HG03469 (cell line): ENCODE measurements at regions not wholly inside any gene's neighbourhood (a gene's known extent, or its start where the extent isn't known, plus 50 kb on each side); places are given as distances from the start of the nearest gene placed in this dataset.
"Not testable (repeated sequence)": the region's sequence is repeated elsewhere in the genome, so short reads cannot be mapped to it uniquely, and the experiment has no call there.

ENCODE experiments used
- ATAC-seq: cut with Tn5 transposase; IDR thresholded peaks from one replicate; pipeline ENCODE4 v1.9.1; 2021; ENCODE audit warnings: mild to moderate bottlenecking, moderate library complexity, moderate number of reproducible peaks; ENCODE audit not compliant: unreplicated experiment

DNA sequence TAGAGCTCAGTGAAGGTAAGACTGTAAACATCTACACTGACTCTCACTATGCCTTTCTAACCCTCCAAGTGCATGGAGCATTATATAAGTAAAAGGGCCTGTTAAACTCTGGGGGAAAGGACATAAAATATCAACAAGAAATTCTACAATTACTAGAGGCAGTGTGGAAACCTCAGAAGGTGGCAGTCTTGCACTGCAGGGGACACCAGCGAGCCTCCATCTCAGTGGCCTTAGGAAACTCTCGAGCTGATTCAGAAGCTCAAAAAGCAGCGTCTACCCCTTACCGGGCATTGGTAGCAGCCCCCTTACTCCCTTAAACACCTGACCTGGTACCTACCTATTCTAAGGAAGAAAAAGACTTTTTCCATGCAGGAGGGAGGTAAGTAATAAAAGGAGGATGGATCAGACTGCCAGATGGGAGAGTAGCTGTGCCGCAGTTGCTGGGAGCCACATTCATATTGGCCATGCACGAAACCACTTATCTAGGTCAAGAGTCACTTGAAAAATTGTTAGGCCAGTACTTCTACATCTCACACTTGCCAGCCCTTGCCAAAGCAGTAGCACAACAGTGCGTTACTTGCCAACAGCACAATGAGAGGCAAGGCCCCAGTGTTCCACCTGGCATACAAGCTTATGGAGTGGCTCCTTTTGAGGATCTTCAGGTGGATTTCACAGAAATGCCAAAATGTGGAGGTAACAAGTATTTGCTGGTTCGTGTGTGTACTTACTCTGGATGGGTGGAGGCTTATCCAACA is 258.8 kb upstream of the PRKX start:
- ATAC-seq, result not testable (repeated sequence)

DNA sequence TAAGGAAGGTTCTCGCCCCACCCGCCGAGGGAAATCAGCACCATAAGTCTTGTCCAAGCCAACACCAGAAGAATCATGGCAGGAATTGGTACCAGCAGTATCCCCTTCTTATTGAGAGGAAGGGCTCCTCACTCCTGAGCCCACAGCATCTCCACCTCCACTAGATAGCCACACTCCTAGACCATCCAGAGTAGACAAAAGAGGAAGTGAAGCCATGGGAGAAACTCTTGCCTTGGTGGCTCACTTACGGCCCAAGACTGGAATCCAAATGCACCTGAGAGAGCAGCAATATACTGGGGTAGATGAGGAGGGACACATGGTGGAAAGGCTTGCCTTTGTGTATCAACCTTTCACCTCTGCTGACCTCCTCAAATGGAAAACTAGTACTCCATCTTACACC is 255.3 kb upstream of the PRKX start:
- ATAC-seq, result no peak

DNA sequence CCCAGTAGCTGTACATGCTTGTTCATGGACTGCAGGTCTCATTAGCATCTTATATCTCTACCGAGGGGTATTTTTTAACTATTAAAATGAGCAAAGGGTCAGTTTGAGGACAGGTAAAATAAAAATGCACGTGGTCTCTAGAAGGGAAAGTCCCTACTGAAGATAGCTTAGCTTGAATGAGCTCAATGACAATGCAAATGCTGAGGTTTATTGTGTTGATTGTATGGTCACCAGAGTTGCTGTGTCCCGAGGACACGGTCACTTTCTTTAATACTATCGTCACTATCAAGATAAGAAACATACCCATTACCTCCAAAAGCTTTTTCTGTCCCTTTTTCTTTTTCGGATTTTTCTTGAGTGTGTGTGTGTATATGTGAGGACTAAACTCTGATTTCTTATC is 250.5 kb upstream of the PRKX start:
- no peak for ATAC-seq

DNA sequence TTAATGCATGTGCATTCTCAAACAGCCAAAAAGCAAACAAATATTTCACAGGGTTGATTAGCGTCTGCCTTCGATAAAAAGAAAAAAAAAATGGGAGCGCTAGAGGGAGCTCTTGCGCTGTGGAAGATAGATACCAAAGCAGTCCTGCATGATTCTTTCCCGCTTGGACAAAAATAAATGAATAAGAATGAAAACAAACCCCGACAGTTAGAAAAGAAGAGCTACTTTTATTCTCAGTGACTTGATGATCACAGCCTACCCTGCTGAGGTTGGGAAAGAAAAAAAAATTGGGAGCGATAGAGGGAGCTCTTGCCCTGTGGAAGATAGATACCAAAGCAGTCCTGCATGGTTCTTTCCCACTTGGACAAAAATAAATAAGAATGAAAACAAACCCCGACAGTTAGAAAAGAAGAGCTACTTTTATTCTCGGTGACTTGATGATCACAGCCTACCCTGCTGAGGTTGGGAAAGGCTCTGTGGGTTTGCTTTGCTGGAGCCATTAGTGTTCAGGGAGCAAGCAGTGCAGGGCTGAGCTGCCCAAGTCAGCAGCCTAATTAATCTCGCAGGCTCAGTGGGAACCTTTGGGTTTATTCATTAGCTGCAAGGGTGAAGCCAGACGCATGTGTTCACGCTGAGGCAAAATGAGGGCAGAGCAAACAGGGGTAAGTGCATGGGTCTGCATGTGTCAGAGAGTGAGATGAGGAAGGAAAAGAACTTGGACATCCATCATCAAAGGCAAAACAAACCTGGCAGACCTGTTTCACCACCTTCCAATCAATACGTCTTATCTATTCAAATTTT is 249.3 kb upstream of the PRKX start:
- ATAC-seq, result no peak

DNA sequence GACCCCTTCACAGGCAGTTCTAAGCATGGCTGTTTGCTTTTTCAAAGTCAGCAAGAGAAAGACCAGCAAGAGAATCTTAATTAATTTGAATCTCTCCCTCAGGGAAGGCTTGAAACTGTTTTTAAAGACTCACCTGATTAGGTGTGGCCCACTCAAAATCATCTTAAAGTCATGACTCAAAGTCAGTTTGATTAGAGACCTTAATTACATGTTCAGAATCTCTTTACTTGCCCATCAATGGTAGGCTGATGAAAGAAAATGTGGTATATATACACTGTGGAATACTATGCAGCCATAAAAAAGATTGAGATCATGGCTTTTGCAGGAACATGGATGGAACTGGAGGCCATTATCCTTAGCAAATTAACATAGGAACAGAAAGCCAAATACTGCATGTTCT is 247.5 kb upstream of the PRKX start:
- no peak for ATAC-seq

DNA sequence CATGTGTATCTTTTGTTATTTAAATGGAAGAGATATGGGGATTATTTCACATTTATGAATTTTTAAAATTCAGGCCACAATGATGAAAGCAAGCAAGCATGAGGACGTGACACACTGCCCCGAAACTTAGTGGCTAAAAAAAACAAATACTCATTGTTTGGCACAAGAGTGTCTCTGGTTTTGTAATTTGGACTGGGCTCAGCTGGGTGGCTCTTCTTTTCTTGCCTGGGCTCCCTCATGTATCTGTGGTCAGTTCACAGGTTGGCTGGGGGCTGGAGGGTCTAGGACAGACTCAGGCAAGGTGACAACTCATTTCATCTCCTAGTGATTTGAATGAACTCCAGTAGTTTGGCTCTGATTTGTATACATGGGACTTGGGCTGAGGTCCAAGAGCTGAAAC is 238.4 kb upstream of the PRKX start:
- no peak for ATAC-seq

DNA sequence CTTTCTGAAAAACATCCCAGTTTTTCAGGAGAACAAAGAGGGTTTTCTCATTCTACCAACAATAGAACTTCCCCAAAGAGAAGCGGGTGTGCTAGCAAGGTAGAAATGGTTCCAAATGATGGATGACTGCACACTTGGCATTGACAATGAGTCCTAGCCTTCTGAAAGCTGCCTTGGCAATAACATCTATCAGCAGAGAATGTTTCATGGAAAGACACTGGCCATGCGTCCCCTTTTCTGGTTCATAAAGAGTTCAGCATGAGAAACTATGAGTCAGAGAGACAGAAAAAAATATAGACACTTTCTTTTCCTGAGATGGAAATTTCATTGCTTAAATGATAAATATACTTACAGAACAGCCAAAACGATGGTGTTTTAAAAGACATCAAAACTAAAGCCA is 236.9 kb upstream of the PRKX start:
- no peak for ATAC-seq

DNA sequence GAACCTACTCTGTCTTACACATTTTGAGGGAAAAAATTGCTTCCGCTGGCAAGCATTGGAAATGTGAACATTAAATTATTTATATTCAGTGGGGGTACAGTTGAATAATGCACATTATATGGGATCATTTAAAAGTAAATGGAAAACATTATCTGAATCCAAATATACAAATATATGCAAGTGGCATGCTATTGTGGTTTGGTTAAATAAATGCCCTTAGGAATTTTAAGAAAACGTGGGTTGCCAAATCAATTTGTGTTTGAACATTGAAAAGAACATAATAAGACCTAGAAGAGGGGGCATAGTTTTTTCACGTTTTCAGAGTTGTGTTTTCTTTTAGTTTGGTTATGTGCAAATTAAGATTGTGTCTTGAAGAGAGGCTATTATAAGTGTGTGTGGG is 230.5 kb upstream of the PRKX start:
- ATAC-seq, result no peak

DNA sequence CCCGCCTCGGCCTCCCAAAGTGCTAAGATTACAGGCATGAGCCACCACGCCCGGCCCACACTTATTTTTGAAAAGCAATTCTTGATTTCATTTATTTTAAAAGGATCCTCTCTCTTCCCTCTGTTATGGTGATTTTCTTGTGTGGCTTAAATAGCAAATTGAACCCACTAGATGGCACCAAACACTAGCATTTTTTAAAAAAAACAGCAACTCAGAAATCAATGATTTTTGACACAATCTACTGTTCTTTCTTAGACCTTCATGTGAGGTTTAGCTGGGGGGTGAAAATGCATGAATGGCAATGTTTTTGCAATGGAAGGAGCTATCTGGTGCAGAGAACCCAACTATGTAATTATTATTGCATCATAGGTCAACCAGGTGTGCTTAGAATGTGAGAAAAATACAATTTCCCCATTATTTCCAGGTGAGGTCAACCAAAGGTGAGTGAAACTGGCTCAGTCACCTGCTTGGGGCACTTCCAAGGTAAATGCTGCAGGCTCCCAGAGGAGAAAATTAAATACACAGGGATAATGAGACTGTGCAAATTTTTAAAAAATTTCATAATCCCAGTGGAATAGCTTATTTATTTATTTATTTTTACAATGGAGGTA is 226.7 kb upstream of the PRKX start:
- ATAC-seq, result no peak

DNA sequence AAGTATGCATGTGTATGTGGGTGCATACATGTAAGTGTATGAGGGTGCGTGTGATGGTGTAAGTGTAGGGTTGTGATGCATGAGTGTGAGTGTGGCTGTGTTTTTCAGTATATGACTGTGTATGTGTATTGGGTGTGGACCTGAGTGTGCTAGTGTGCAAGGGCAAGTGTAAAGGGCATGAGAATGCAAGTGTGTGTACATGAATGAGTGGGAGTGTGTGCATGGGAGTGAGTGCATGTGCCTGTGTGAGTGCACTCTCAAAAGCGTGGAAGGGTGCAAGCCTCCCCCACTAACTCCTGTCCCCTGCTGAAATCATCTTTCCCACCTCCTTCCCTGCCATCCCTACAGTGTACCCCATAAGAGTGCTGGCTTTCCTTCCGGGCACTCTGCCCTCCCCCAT is 225.1 kb upstream of the PRKX start:
- ATAC-seq, result no peak

DNA sequence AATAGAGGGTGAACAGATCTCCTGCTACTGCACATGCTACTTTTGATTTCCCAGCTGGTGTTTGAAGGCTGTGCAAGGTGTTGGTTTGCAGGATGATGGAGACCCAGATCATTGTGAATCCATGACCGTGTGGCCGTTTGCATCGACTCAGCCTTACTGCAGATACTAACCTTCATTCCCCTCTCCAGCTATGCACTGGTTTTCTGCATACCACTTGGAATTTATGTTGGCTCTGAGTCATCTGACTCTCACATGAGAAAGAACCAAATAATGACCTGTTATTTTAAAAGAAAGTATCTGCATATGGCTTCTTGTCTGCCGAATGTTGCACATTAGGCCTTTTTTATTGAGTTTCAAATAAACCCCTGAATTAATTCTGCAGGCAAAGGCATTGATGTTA is 221.7 kb upstream of the PRKX start:
- ATAC-seq, result not testable (repeated sequence)

DNA sequence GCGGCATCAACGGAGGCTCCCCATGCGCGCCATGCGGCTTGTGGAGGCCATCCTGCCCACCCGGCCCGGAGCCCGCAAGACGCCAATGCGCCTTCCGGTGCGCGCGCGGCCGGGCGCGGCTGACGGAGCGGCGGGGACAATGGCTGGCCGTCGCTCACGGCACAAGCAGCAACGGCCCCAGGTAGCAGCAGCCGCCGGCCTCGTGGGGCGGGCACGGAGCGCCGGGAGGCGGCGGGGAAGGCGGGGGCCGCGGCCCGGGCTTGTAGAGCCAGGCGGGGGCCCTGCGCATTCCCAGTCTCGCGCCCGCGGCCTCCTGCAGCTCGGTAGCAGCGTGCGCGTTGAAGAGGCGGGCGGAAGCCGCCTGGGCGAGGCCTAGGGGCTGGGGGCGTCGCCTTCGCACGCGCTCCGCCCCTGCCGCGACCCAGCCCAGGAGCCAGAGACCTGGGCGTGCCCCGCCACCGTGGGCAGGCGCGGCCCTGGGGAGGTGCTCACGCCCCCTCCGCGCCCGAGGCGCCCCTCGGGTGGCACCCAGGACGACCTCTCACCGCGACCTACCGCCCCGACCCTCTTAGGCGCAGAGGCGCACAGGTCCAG is 207.1 kb upstream of the PRKX start:
- ATAC-seq, result peak; percentile 96

DNA sequence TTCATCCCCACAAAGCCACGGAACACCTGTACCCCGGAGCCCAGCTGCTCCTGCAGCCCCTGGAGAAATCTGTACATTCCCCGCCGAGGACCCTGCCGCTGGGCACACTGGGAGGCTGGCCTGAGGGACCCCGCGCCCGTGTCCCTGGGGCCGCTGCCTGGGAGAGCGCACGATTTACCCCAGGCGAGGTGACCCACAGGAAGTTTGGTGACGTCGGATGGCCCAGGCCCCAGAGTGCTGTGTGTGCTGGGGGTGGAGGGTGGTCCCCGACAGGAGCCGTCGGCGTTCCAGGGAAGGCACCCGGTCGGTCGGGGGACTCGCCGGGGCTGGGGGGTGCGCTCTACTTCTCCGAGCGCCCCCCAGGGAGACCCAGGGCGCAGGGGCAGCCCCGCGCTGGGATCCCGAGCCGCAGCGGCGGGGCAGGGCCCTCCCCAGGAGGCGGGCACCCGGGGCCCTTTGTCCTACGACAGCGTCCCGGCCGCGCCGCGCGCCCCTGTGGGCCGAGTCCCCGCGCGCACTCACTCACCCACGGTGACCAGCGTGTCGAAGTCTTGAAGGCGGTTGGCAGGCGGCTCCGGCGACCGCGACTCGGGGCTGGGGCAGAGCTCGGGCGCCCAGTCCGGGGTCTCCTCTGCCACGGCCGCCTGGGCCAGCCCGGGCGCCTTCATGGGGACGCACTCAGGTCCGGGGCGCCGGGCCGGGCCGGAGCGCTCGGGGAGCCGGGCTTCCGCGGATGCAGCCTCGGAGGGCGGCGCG is 206.4 kb upstream of the PRKX start:
- not testable (repeated sequence) for ATAC-seq

DNA sequence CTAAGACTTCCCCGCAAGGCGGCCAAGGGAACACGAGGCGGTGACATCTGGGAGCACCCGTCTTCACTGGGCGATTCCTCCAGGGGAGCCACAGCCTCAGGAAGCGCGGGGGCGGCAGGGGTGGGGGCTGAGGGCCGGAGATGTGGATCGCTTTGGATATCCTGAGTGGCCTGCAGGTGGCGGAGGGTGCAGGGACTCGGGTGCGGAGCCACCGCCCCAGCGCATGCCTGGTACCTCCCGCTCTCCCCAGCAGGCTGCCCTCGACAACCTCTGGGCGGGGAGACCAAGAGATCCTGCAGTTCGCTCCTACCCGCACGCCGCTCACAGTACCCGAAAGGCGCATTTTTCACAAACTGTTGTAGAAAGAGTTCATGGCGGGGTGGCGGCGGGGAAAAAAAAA is 201.4 kb upstream of the PRKX start:
- ATAC-seq, result not testable (repeated sequence)

DNA sequence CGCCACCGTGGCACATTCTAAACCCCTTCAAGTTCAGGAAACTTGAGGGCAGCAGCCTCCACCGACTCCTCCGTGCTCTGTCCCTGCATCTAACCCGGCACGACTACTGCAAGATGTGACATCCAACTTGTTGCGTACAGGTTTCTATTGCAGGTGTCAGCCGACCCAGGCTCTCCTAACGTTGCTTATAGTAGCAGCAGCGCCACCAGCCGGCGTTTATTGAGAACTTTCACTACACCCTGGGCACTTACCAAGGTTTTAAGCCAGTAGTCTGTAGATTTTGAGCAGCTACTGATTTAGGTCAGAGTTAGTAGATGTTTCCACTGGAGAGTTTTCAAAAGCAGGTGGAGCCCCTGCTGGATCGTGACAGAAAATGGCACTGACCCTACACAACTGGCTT is 200.6 kb upstream of the PRKX start:
- ATAC-seq, result not testable (repeated sequence)

DNA sequence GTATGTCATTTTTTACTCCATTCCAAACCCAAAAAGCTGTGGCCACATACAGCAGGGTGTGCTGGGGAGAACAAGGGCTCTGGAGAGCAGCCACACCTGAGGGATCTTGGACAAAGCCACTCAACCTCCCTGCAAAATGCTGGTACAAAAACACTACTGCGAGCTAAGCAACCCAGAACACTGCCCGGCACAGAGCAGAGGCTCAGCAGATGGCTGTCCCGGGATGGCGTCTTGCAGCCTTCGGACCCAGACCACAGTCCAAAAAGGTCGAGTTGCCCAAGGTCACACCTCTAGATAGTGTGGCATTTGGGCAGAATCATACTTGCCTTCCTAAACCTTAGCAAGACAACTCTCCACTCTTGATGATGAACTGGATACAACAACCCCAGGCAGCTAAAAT is 197.6 kb upstream of the PRKX start:
- not testable (repeated sequence) for ATAC-seq

DNA sequence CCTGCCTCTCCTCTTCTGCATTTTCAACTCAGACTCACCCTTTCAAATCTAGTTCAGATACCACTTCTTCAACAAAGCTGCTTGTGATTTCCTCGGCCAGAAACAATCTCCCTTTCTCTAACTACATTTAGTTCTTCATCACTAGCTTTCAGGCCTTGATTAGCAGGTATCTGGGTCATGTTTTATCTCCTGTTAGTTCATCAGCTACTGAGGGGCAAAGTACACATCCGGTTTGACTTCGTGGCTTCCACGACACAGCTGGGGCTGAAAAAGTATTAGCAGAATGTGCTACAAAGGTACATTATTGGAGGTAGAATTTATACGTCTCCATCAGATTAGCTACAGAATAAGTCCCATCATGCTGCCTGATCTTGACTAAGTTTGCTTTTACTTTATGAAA is 197.2 kb upstream of the PRKX start:
- not testable (repeated sequence) for ATAC-seq

DNA sequence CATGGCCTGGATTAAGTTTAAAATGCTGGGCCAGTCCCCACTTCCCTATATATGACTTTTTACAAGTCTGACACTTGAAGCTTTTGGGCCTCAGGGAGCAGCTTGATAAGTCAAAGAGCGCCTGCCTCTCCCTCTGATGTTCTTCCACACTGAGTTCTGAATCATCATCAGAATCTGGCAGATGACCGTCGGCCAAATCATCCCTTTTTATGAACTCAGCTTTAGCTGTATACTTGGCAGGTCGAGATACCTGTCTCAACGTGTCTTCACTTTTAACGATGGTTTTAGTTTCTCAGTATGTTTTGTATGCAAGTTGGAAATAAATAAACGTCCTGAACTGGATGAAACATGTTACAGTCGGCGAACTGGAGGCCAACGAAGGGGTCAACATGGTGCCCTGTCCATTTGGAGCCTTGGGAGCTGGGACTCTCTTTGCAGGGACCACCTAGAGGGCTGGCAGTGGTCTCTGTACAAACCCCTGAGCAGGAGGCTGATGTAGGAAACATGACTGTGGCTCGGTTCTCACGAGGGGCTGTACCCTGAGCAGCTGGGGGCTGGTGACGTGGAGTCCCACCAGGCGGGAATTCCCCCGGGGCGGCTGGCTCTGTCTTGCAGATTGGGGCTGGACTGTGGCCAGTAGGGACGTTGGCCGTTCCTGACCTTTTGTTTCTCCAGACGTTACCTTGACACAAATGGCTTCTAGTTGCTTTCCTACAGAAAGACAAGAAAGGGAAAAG is 192.2 kb upstream of the PRKX start:
- ATAC-seq, result not testable (repeated sequence)

DNA sequence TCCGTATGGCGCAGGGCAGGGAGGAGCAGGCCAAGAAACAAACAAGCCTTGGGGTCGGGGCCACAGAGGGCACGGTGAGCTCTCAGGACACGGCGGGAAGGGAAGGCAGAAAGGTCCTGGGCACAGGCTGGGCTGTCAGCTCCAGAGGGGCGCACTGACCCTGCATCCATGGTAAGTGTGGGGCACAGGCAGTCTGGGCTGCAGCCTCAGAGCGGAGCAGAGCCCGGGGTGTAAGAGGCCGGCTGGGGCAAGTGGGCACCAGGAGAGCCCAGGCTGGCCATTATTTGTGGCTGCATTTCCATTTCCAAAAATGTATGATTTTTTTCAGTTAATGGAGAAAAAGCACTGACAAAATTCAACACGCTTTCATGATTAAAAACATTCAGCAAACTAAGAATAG is 188.8 kb upstream of the PRKX start:
- not testable (repeated sequence) for ATAC-seq

DNA sequence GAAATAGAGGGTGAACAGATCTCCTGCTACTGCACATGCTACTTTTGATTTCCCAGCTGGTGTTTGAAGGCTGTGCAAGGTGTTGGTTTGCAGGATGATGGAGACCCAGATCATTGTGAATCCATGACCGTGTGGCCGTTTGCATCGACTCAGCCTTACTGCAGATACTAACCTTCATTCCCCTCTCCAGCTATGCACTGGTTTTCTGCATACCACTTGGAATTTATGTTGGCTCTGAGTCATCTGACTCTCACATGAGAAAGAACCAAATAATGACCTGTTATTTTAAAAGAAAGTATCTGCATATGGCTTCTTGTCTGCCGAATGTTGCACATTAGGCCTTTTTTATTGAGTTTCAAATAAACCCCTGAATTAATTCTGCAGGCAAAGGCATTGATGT is 183.3 kb upstream of the PRKX start:
- not testable (repeated sequence) for ATAC-seq
